Activated naive CD4-positive, alpha-beta T cell treated with anti-CD3 and anti-CD28 coated beads for 36 hours (primary cell): ENCODE measurements at regions not wholly inside any gene's neighbourhood (a gene's known extent, or its start where the extent isn't known, plus 50 kb on each side); places are given as distances from the start of the nearest gene placed in this dataset.

Experiments
- CTCF ChIA-PET: fragments of 350-600 bp; sonication (Branson Sonifier 250); formaldehyde crosslinking; loops from one replicate; lab custom pipeline; 2021; ENCODE audit warnings: antibody characterized with exemption; lab: Charles Lee
- DNase-seq: peaks from one replicate; pipeline ENCODE4 v3.0.0-alpha.2; 2020
- H3K27ac Mint-ChIP-seq: one replicate; pipeline ENCODE4 v1.8.0; 2021; ENCODE audit warnings: mild to moderate bottlenecking, mixed read lengths
- H3K27me3 Mint-ChIP-seq: one replicate; pipeline ENCODE4 v1.8.0; 2021; ENCODE audit warnings: low read depth, mixed read lengths
- H3K36me3 Mint-ChIP-seq: one replicate; pipeline ENCODE4 v1.8.0; 2021; ENCODE audit warnings: low read depth, mixed read lengths
- H3K4me1 Mint-ChIP-seq: one replicate; pipeline ENCODE4 v1.8.0; 2021; ENCODE audit warnings: low read depth, mixed read lengths
- H3K4me3 Mint-ChIP-seq: one replicate; pipeline ENCODE4 v1.8.0; 2021; ENCODE audit warnings: mild to moderate bottlenecking, moderate library complexity, mixed read lengths
- H3K9me3 Mint-ChIP-seq: one replicate; pipeline ENCODE4 v1.8.0; 2021; ENCODE audit warnings: mixed read lengths
- intact Hi-C: fragments of 100-400 bp; cut with micrococcal nuclease; formaldehyde crosslinking; loops from one replicate; pipeline ENCODE4 v1.15.1; 2023

DNA sequence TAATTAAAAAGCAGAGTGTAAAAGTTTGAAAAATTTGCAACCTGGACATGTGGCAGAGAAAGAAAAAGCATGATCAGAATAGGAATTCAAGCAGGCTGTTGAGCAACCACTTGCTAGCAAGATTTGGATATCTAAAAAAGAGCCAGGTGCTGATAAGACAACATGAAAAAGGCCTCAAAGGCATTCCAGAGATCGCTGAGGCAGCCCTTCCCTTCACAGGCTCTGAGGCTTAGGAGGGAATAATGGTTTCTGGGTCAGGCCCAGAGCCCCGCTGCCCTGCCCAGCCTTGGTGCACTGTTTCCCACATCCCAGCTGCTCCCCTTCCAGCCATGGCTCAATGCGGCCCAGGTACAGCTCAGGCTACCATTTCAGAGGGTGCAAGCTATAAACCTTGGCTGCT lies 64.1 kb upstream of the EEPD1 start:
- Mint-ChIP-seq H3K27ac (no peak overlapping the region), H3K4me3 (no peak overlapping the region), H3K27me3 (no peaks in the 10 kb centered on the region), H3K36me3 (no peaks in the 10 kb centered on the region), H3K4me1 (no peaks in the 10 kb centered on the region), H3K9me3 (peaks cover 1% of the 10 kb centered on the region)
- CTCF ChIA-PET: no interaction called here
- DNase-seq: no peak
- intact Hi-C loops: no loop called here

DNA sequence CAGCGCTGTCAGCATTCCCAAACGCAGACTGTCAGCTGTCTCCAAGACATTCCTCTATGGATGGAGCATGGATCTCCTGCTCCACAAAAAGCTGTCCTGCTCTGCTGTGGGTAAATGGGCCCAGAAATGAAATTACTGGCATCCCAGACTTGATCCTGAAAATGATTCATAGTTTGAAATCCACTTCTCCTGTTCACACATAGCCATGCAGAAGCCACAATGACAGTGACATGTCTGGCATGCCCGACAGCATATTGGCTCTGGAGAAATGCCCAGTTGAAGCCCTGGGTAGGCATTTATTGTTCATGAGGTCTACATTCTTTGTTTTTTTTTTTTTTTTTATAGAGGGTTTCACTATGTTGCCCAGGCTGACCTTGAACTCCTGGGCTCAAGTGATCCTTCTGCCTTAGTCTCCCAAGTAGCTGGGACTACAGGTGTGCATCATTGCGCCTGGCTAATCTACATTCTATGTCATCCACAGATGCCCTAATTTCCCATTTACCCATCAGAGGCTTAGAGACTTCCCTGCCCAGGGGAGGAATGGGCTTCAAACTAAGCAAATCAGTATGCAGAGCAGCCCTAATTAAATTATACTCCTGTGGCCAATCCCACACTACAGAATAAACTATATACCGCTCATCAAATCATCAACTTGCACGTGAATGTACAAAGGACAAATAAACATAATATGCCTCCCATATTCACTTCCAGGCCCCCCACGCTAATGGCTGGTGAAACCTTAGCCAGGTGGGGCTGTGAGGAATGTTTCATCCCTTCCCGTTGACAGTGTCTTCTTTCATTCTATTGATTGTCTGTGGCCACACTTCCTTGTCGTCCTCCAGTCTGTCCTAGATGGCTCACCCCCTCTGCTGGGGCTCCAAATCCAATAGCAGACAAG lies 61.8 kb upstream of the EEPD1 start:
- Mint-ChIP-seq H3K4me1 (no peaks in the 10 kb centered on the region), H3K27me3 (no peaks in the 10 kb centered on the region), H3K9me3 (peaks cover 1% of the 10 kb centered on the region), H3K36me3 (no peaks in the 10 kb centered on the region), H3K4me3 (no peak overlapping the region), H3K27ac (no peak overlapping the region)
- intact Hi-C loops: no loop called here
- DNase-seq: no peak
- CTCF ChIA-PET: no interaction called here

DNA sequence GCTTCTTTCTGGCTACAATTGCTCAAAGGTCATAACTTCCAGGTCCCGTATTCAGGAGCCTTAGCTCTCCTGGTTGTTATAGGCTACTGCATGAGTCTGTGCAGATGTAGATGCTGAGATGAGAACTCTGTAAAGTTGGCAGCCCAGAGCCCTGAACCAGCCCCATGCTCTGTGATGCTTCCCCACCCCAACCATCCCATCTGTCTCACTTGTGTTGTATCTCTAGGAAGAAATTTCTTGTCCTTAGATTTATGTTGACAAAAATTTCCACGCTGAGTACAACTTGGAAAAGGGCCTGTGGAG lies 61.2 kb upstream of the EEPD1 start:
- no peak overlapping the region for H3K27ac Mint-ChIP-seq
- intact Hi-C loops: no loop called here
- CTCF ChIA-PET: no interaction called here
- H3K4me3 Mint-ChIP-seq: no peak overlapping the region
- H3K27me3 Mint-ChIP-seq: no peaks in the 10 kb centered on the region
- H3K4me1 Mint-ChIP-seq: no peaks in the 10 kb centered on the region
- DNase-seq: no peak
- no peaks in the 10 kb centered on the region for H3K36me3 Mint-ChIP-seq
- peaks cover 1% of the 10 kb centered on the region for H3K9me3 Mint-ChIP-seq

DNA sequence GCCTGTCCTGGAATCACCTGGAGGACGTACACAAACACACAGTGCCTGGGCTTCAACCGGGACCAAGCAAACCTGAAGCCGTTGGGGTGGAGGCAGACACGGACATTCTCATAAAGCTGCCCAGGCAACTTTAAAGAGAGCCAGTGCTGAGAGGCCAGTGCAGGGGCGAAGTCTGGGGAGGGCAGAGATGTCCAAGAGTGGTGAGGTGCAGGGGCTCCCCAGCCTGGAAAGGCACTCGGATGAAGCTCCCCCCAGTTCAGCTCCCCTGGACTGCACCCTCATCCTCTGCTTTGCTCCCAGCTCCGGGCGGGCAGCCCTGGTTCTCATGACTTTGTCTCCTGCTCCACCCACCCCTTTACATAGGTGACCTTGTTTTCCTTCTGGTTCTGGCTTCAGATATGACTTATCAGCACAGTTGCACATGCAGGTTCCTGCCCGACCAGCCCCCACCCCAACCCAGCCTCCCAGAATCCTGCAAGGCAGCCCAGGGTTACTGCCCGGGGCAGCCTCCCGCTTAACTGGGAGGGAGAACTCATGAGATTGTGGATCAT lies 60.8 kb upstream of the EEPD1 start:
- no peak for DNase-seq
- no peak overlapping the region for H3K27ac Mint-ChIP-seq
- no peak overlapping the region for H3K4me3 Mint-ChIP-seq
- no peaks in the 10 kb centered on the region for H3K4me1 Mint-ChIP-seq
- intact Hi-C loops: no loop called here
- peaks cover 1% of the 10 kb centered on the region for H3K9me3 Mint-ChIP-seq
- CTCF ChIA-PET: no interaction called here
- H3K36me3 Mint-ChIP-seq: no peaks in the 10 kb centered on the region
- H3K27me3 Mint-ChIP-seq: no peaks in the 10 kb centered on the region

DNA sequence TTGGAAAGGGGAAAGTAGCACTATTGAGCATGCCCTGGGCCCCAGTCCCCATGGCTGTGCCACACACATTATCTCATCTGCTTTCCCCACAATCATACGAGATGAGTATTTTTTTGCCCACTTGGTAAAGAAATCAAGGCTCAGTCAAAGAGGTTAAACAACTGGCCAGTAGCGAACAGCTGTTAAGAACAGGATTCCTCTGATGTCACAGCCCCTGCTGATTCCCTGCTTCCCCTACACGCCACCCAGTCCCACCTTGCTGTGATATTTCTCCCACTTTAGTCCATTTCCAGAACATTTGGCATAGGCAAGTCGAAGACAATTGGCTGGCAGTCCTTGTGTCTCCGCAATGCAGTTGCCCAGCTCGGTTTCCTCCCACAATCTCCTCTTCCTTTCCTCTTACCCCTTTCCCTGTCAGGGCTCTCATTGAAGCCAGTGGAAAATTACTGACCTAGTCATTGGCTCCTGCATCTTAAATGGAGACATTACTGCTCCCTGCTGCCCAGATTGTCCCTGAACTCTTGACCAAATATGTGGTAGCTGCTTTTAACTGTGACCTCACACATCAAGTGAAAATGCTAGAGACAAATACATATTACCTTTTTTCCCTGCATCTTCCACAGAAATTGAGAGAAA lies 56.5 kb upstream of the EEPD1 start:
- no peaks in the 10 kb centered on the region for H3K36me3 Mint-ChIP-seq
- no peak for DNase-seq
- peaks cover 10% of the 10 kb centered on the region for H3K9me3 Mint-ChIP-seq
- no peak overlapping the region for H3K4me3 Mint-ChIP-seq
- no peaks in the 10 kb centered on the region for H3K4me1 Mint-ChIP-seq
- CTCF ChIA-PET: no interaction called here
- no peak overlapping the region for H3K27ac Mint-ChIP-seq
- intact Hi-C loops: no loop called here
- H3K27me3 Mint-ChIP-seq: no peaks in the 10 kb centered on the region

DNA sequence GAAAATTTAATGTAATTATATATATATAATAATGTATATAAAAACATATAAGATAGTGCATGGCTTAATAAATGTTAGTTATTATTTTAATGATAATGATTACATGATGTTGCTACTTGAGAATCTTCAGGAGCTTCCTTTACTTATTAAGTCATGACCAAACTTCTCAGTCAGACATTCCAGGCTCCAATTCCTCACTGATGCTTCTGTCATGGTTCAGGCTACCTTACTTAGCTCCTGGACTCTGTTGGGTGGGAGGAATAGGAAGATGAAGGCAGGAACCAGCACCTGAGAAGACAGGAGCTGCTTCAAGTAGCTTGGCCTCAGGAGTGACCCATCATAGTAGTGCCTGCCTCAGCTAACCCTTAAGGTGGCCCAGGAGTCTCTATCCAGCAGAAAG lies 55.0 kb upstream of the EEPD1 start:
- Mint-ChIP-seq H3K36me3 (no peaks in the 10 kb centered on the region), H3K27me3 (no peaks in the 10 kb centered on the region), H3K4me3 (no peak overlapping the region), H3K27ac (no peak overlapping the region), H3K9me3 (peaks cover 10% of the 10 kb centered on the region), H3K4me1 (no peaks in the 10 kb centered on the region)
- DNase-seq: no peak
- intact Hi-C loops: no loop called here
- CTCF ChIA-PET: interaction anchor here (0.7 kb wide), 1 partner anchor 165 kb away, joined by 3 read pairs; no protein-coding TSS in a partner anchor

DNA sequence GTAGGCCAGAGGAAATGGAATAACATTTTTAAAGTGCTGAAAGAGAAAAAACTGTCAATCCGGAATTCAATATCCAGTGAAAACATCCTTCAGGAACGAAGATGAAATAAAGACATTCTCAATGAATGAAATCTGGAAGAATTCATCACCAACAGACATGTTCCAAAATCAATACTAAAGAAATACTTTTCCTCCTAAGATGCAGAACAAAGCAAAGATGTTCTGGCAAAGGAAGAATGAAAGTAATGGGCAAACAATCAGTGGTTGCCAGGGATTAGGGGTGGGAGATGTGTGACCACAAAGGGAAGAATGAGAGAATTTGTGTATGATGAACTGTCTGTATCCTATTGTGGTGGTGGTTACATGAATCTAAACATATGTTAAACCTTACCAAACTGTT lies 52.8 kb upstream of the EEPD1 start:
- no peaks in the 10 kb centered on the region for H3K4me1 Mint-ChIP-seq
- no peak overlapping the region for H3K4me3 Mint-ChIP-seq
- CTCF ChIA-PET: no interaction called here
- H3K27ac Mint-ChIP-seq: no peak overlapping the region
- no peak for DNase-seq
- H3K27me3 Mint-ChIP-seq: no peaks in the 10 kb centered on the region
- peaks cover 10% of the 10 kb centered on the region for H3K9me3 Mint-ChIP-seq
- no peaks in the 10 kb centered on the region for H3K36me3 Mint-ChIP-seq
- intact Hi-C loops: no loop called here

DNA sequence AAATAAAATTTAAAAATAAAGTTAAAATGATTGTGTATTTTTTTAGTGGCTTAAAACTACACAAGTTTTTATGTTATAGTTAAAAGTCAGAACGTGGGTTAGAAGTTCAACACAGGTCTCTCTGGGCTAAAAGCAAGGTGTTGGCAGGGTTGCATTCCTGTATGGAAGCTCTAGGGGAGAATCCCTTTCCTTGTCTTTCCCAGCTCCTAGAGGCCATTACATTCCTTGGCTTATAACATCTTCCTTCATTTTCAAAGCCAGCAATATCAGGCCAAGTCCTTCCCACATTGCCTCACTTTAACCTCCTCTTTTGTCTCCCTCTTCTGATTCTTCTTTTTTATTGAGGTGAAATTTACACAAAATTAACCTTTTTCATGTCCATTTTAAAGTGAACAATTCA lies 52.4 kb upstream of the EEPD1 start:
- intact Hi-C loops: no loop called here
- Mint-ChIP-seq H3K4me3 (no peak overlapping the region), H3K9me3 (peaks cover 10% of the 10 kb centered on the region), H3K4me1 (no peaks in the 10 kb centered on the region), H3K36me3 (no peaks in the 10 kb centered on the region), H3K27ac (no peak overlapping the region), H3K27me3 (no peaks in the 10 kb centered on the region)
- no peak for DNase-seq
- CTCF ChIA-PET: no interaction called here
